Spleen (tissue), 7 donors: ENCODE measurements at regions not wholly inside any gene's neighbourhood (a gene's known extent, or its start where the extent isn't known, plus 50 kb on each side); places are given as distances from the start of the nearest gene placed in this dataset.

Experiments used
- POLR2A ChIP-seq, 3 donors: fragments of 450-650 bp; IDR thresholded peaks; one replicate each; pipeline ENCODE4 v1.5.1; 2017; ENCODE audit warnings: antibody characterized with exemption in 3 of 3, mild to moderate bottlenecking in 1 of 3
- TF ChIP-seq, protein P1 (sequence below), 11 experiments: fragments of 200-600 bp in 7 of 11; fragments of 450-650 bp in 4 of 11; sonication (generic) in 4 of 11; IDR thresholded peaks in 8 of 11; conservative IDR thresholded peaks in 3 of 11; 1 replicate in 7 of 11; 2 replicates in 4 of 11; pipeline versions ENCODE4 v1.4.0 to v1.8.0; 2016 to 2021; ENCODE audit warnings: antibody characterized with exemption in 11 of 11, inconsistent platforms in 4 of 11, mild to moderate bottlenecking in 1 of 11
- donor health status: DM: no; HTN: no; CAD: no; lungs with moderate emphysema.
- donor health status: DM: no; HTN: no; CAD: no.
- donor health status: DM: no; HTN: no; CAD: no.

DNA sequence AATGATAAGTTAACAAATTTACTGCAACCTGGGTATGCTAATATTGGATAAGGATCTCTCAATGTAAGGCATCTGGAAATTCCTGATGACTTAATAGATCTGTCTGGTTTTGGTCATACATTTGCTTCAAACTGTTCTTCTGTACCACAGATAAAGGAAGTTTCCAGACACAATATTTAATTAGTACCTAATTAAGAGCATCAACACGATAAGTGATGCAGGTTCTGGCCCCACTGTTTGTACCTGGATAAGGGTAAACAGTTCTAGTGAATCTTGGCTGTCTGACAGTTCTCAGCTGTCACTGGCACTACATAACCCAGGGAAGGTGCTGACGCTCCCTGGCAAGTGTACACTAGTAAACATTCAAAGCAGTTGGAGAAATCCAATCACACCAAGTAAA lies 165.6 kb downstream of the MZT1 start:
- no peak for TF ChIP-seq POLR2A (IDR thresholded peaks at IDR 0.05)
- TF ChIP-seq, protein P1, sequence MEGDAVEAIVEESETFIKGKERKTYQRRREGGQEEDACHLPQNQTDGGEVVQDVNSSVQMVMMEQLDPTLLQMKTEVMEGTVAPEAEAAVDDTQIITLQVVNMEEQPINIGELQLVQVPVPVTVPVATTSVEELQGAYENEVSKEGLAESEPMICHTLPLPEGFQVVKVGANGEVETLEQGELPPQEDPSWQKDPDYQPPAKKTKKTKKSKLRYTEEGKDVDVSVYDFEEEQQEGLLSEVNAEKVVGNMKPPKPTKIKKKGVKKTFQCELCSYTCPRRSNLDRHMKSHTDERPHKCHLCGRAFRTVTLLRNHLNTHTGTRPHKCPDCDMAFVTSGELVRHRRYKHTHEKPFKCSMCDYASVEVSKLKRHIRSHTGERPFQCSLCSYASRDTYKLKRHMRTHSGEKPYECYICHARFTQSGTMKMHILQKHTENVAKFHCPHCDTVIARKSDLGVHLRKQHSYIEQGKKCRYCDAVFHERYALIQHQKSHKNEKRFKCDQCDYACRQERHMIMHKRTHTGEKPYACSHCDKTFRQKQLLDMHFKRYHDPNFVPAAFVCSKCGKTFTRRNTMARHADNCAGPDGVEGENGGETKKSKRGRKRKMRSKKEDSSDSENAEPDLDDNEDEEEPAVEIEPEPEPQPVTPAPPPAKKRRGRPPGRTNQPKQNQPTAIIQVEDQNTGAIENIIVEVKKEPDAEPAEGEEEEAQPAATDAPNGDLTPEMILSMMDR (IDR thresholded peaks at IDR 0.05 in 8 of 11, conservative IDR thresholded peaks at IDR 0.05 in 3 of 11), result no peak
